Skeletal muscle cell (primary cell): ENCODE measurements at regions not wholly inside any gene's neighbourhood (a gene's known extent, or its start where the extent isn't known, plus 50 kb on each side); places are given as distances from the start of the nearest gene placed in this dataset.

Experiments used
- DNase-seq: peaks from one replicate; pipeline ENCODE4 v3.0.0-alpha.2; 2010; ENCODE audit warnings: low read depth
- H3K4me3 ChIP-seq: 2 replicates; pipeline ENCODE4 v1.5.1; 2011; ENCODE audit warnings: low read depth, mild to moderate bottlenecking, control low read depth, low read length, moderate library complexity

DNA sequence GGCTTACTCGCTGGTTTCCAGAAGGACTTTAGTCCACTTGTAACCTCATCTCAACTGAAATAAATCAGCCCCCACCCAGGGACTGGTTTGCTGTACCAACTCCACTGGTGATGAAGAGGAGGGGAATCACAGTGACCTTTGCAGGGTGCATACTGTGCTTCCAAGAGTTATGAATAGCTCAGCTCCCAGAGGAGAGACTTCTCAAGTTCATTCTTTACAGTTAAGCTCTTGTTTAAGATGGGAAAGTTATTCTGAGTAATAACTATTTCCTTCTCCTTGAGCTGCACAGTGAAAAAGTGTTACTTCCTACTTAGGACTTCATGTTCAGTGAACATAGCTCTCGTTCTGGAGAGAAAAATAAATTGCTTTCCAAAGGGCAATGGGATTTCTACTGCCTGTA, 166.5 kb upstream of the ECI2 start:
- no peak overlapping the region for H3K4me3 ChIP-seq
- no peak for DNase-seq

DNA sequence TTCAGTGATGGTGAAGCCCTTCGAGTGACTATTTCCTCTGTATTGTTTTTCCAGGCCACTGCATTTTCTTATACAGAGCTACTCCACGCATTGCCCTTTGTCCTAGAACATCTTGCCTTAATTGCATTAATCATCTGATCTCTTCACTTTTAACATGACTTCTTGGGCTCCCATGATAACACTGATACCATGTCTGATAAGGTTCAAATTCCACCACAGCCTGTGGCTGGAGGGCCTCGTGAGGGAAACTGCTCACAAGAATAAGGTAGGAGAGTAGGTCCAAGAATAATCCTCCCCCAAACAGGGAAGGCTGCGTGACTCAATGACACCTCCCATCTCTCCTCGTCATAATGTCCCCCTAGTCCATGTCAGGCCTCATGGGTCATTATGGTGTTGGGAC, 165.5 kb upstream of the ECI2 start:
- DNase-seq: no peak
- H3K4me3 ChIP-seq: no peak overlapping the region

DNA sequence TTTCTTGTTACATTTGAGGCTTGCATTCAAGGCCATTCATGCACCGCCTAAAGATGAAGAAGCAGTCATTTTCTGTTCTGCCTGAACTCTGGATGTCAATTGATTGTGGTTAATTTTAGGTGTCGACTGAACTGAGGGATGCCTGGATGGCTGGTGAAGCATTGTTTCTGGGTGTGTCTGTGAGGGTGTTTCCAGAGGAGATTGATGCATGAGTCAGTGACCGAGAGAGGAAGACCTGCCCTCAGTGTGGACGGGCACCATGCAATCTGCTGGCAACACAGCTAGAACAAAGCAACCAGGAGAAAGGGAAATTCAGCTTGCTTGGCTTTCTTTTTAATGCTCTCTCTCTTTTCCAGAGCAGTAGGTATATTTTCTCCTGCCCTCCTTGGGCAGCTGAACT, 164.1 kb upstream of the ECI2 start:
- no peak for DNase-seq
- no peak overlapping the region for H3K4me3 ChIP-seq

DNA sequence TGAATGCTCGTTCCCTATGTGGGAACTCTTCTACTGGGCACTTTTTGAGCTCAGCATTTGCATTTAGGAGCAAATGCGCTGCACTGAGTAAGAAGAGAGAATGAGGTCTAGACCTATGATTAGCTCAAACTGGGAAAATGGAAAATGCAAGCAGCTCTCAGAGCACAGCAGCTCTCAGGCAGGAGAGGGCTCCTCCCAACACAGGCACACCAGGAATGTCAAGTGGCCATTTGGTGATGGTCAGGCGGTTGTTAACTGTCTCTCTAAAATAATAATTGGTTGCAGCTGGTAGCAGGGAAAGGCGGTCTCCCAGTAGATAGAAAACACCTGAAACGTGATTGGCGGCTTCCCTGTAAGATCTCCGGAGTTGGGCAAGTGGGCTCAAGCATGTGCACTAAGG, 162.0 kb upstream of the ECI2 start:
- no peak for DNase-seq
- H3K4me3 ChIP-seq: no peak overlapping the region

DNA sequence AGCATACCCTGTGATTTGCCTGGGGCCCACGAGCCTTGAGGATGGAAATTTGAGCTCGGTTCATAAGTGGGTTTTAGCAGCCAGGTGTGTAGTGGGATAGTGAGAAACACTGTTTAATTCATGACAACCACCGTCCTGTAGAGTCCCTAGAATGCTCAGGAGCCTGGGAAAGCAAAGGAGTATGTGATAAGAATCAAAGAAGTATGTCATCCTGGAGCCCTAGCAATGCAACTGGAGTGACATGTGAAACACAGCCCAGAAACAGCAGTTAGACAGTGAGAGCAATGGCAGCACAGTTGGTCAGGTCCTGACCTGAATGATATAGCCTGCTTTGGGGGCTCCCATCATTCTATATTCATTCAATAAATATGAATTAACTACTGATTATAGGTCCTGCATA, 161.2 kb upstream of the ECI2 start:
- H3K4me3 ChIP-seq: no peak overlapping the region
- DNase-seq: no peak

DNA sequence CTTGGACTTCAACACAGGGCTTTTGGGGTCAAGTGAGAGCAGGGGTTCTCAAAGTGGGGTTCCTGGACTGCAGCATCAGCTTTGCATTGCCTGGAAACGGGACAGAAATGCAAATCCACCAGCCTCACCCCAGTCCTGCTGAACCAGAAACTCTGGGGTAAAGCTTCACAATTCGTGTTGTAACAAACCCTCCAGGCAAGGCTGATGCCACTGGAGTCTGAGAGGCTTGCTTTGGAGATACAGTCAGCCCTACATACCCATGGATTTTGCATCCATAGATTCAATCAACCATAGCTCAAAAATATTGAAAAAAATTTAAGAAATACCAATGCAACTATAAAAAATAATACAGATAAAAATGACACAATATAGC, 160.4 kb upstream of the ECI2 start:
- H3K4me3 ChIP-seq: no peak overlapping the region
- no peak for DNase-seq

DNA sequence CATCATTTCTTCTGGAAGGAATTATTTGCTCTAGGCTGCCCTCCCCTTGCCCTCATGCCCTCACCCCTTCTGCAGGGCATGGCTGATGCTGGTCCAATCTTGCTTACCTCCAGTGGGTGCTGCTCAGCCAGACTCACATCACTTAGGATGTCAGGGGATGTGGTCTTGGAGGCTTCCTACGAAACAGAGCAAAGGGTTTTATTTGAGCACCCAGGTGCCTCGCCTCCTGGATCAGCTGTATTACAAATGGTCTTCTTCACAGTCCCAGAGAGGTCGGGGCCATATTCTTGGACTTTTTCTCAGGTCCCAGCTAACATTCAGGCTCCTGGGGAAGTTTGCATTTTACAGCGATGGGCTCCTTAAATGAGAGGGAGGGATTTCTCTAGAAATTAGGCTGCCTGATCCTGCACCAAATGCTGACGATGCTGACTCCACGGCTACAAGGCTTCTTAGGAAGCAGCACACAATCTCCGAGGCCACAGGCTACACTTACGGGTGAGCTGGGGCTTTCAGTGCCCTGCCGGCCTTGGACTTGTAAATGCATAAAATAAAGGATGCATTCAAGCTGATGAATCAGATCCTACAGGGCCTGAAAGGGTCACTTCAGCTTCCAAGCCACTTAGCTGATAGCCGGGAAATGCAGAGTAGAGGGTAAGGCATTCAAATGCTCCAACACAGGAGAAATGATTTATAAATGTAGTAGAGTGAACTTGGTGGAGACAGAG, 159.8 kb upstream of the ECI2 start:
- no peak overlapping the region for H3K4me3 ChIP-seq
- no peak for DNase-seq

DNA sequence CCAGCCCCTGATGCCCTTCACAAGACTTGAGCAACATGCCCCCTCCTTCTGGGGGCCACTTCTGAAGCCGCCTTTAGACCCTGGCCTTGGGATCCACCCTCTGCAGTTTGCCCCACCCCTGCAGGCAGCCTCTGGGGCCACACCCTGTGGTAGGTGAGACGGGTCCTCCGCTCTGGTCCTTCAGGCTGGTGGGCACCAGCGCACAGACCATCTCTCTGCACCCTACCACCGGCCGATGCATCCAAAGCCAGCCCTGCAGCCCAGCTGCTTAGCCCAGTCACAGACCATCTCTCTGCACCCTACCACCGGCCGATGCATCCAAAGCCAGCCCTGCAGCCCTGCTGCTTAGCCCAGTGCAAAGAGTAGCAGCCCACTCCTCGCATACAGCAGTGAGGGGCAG, 159.3 kb upstream of the ECI2 start:
- H3K4me3 ChIP-seq: no peak overlapping the region
- DNase-seq: no peak

DNA sequence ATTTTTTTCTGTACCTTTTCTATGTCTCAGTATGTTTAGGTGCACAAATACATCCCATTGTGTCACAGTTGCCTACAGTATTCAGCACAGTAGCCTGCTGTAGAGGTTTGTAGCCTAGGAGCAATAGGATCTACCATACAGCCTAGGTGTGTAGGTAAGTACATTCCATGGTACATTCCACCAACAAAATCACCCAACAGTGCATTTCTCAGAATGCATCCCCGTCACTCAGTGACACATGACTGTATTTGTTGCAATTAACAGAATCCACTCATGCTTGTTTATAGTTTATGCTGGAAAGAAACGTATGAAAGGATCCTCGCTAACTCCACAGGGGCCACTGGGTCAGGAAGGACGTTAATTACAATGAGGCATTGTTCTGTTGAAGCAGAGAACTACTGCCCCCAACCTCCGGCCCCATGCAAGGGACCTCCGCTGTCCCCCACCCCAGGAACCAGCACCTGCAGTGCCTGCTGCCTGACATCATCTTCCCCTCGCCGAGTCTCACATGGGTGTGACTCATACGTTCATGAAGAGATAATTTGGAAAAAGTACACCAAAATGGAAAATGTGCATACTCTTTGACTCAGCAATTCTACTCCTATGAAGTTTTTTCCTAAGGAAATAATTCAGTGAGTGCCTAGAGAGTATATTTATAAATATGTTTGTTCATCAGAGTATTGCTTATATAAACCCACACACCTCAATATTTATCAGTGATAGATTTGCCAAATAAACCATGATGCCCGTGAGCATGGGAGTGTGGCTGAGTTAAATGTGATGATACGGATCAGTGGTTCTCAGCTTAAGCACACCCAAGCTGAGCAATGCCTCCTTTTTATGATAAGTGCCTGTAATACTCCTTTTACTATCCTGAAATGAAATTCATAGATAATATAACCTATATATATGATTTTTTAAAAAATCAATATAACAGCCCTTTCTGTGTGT, 156.4 kb upstream of the ECI2 start:
- no peak for DNase-seq
- no peak overlapping the region for H3K4me3 ChIP-seq

DNA sequence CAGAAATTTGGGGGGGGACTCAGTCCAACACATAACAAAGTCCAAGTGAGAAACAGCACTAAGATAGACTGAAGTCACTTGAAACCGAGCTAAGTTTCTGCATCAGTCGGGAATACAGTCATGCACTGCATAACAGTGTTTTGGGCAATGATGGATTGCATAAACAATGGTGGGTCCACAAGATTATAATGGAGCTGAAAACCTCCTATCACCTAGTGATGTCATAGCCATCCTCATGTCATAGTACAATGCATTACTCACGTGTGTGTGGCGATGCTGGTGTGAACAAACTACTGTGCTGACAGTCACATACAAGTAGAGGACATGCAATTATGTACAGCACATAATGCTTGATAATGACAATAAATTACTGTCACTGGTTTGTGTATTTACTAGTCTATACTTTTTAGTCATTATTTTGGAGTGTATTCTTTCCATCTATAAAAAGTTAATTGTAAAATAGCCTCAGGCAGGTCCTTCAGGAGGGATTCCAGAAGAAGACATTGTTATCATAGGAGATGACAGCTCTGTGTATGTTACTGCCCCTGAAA, 154.5 kb upstream of the ECI2 start:
- DNase-seq: no peak
- H3K4me3 ChIP-seq: no peak overlapping the region

DNA sequence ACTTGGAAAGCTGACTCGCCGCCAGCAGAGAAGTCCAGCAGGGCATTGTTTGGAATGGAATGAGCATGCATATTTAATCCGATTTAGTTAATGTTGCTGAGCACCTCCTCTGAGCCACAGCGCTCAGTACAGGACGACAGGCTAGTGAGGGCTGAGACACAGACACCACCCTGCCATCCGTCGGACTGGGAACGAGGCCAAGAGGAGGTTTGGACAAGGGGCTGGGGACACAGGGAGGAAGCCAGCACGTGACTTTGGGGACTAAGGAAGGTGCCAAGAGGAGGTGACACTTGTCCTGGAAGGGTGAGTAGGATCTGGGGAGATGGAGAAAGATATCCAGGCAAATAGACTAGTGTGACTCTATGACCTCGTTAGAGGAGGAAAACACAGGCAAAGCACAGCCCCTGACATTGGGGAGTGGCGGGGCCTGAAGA, 152.5 kb upstream of the ECI2 start:
- DNase-seq: no peak
- H3K4me3 ChIP-seq: no peak overlapping the region

DNA sequence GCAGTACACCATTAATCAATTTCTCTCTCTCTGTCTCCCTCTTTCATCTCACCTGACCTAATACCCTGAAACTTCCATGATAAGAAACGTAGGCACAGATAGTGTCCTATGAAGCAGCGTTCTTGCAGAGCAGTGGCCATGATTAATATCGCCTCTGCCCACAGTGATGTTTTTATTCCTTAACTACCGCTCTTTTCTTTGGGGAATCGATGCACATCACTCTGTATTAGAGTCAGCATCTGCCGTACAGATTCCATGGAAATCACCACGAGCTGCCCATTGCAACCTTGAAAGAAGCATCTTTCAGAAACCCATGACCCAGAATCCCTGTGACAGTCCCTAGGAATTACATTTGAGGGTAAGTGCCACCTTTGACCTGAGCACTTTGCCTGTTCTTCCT, 152.0 kb upstream of the ECI2 start:
- DNase-seq: no peak

DNA sequence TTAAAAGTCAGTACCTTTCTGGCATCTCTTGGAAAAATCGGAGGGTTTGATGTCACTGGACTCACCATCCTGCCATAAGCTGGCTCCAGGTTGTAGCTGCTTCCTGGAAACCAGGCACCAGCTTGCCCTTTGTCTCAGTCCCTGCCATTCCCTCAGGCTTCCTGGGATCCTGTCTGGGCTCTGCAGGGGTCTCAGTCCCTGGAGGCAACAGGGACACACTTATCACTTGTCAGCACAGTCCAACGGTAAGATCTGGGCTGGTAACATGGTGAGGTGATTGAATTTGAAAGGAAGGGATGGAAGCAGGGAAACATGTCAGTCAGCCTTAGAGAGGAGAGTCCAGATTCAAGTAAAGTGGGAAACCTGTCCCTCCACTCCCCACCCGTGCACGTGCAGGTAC, 147.6 kb upstream of the ECI2 start:
- no peak for DNase-seq
- H3K4me3 ChIP-seq: no peak overlapping the region

More for the DNA sequence above, 152.0 kb upstream of the ECI2 start:
- H3K4me3 ChIP-seq: no peak overlapping the region

DNA sequence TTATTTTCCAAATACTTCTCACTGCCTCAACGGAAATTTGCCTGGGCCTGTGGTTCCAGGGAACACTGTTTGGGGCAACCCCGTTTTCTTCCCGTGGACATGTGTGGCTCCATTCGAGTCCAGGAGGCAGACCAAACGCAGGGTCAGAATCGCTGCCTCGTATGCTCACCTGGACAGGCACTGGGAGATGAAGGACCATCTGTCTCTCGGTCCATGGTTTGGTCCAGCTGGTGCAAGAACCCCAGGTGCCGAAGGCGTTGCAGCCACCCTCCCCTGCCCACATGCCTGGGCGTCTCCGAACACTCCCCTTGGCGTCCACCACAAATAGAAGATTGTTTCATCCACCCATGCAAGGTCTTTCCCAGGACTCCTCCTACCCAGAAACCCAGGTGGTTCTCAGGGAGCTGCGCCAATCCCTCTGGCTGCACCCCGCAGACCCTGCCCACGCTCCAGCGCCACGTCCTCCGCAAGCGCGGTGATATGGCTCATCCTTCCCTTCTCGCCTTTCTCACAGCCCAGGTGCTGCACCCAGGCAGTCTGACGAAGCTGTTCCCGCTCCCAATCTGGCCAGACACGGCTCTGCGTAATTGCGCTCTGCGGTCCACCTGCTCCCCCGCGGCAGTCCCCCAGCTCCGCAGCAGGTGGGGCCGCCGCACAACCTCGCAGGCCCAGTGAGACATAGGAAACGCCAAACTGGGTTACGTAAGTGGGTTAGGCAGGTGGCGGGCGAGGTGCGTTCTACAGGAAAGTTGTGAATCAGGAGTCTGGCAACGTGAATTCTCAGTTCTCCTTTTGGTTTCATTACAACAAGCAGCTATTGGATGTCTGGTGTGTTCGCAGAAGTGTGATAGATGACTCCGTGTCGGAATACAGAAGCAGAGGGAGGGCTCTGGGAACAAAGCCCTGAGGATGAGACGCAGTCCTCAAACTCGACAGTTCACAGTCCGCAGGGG, 146.2 kb upstream of the ECI2 start:
- DNase-seq: no peak
- peak overlapping the region; percentile 20 for H3K4me3 ChIP-seq

DNA sequence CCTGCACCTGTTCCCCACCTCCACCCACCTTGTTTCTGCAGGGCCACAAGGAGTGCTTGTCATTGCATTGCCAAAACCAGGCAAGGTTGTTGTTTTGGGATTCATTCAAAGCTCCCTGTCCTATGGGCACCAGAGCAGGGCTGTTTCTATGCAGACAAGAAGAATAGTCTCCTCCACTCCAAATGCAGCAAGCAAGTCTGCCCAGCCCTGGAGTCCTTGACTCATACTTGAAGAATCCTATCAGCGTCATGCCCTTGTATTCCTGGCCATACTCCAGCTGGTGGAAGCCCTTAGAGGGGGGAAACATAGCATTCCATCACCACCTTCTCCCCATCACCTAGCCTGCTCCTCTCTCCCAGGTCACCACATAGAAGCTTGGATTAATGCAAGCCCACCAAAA, 145.3 kb upstream of the ECI2 start:
- H3K4me3 ChIP-seq: no peak overlapping the region
- DNase-seq: peak; percentile 51

DNA sequence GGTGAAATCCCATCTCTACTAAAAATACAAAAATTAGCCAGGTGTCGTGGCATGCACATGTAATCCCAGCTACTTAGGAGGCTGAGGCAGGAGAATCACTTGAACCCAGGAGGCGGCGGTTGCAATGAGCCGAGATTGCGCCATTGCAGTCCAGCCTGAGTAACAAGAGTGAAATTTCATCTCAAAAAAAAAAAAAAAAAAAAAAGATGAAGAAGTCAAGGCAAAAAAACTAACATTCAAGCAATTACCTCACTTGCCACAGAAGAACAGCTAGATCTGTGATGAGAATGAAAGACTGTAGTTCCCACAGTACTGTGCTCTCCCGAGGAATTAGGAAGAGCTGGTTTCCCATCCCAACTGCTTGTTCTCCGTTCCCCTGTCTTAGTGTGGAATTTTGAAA, 144.7 kb upstream of the ECI2 start:
- DNase-seq: no peak
- no peak overlapping the region for H3K4me3 ChIP-seq

DNA sequence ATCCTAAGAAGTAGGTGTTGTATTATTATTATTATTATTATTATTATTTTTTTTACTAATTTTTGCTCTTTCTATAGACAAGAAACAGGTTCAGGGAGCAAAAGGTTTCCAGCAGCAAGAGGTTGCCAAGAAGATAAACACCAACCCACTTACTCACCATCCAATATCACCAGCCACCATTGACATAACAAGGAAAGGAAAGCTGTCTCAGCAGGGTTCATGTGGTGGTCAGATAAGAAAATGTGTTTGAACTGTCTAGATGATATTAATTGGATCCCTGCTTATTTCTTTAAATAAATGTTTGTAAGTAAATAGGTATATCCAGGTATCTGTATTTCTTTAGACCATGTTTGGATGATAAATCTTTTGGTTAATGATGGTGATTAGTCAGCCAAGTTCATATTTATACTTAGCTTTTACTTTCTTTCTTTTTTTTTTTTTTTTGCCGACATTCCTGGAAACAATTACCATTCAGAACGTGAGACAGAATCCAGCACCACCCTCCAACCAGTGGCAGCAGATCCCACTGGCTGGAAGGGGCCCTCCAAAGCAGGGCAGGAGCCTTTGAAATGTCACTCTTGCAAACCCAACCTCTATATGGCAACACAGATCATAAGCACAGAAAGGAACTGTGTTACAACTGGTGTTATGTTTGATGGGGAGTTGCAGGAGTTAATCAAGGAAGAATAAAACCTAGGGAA, 139.2 kb upstream of the ECI2 start:
- H3K4me3 ChIP-seq: no peak overlapping the region
- DNase-seq: no peak

DNA sequence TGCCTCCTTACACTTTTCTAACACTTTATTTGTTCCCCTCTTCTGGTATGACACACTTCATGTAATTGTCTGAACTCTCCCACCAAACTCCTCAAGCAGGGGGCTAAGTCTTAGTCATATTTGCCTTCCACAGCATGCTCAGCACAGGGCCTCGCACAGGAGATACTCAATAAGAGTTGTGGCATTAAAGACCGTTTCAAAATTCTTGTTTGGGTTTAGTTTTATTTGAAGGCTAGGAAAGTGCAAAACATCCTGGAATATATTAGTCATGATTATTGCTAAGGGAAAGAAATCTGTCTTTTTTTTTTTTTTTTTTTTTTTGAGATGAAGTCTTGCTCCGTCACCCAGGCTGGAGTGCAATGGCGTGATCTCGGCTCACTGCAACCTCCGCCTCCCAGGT, 137.6 kb upstream of the ECI2 start:
- no peak for DNase-seq
- no peak overlapping the region for H3K4me3 ChIP-seq
